HEK293T (cell line): ENCODE measurements at regions not wholly inside any gene's neighbourhood (a gene's known extent, or its start where the extent isn't known, plus 50 kb on each side); places are given as distances from the start of the nearest gene placed in this dataset.

Source experiments
- BHLHE40 ChIP-seq: fragments of 450-650 bp; IDR thresholded peaks from 2 replicates; pipeline ENCODE4 v1.6.1; 2016; ENCODE audit warnings: mild to moderate bottlenecking, moderate library complexity, borderline replicate concordance
- ELF4 ChIP-seq: fragments of 450-650 bp; IDR thresholded peaks from 2 replicates; pipeline ENCODE4 v1.6.1; 2017; ENCODE audit warnings: antibody characterized with exemption
- FOXA1 ChIP-seq: fragments of 450-650 bp; IDR thresholded peaks from 2 replicates; pipeline ENCODE4 v1.6.1; 2016; ENCODE audit warnings: mild to moderate bottlenecking
- FOXM1 ChIP-seq: fragments of 450-650 bp; IDR thresholded peaks from 2 replicates; pipeline ENCODE4 v1.6.1; 2017; ENCODE audit warnings: mild to moderate bottlenecking, borderline replicate concordance
- LEF1 ChIP-seq: fragments of 450-650 bp; IDR thresholded peaks from 2 replicates; pipeline ENCODE4 v1.6.1; 2017; ENCODE audit warnings: mild to moderate bottlenecking, borderline replicate concordance
- NFRKB ChIP-seq: fragments of 450-650 bp; IDR thresholded peaks from 2 replicates; pipeline ENCODE4 v1.6.1; 2016; ENCODE audit warnings: mild to moderate bottlenecking, moderate library complexity
- SUZ12 ChIP-seq: fragments of 450-650 bp; IDR thresholded peaks from 2 replicates; pipeline ENCODE4 v1.6.1; 2016; ENCODE audit warnings: mild to moderate bottlenecking
- TARDBP ChIP-seq: fragments of 450-650 bp; IDR thresholded peaks from 2 replicates; pipeline ENCODE4 v1.6.1; 2016
- ZNF384 ChIP-seq: fragments of 450-650 bp; IDR thresholded peaks from 2 replicates; pipeline ENCODE4 v1.6.1; 2016
- TF ChIP-seq, protein P1 (sequence below): fragments of 450-650 bp; IDR thresholded peaks from 2 replicates; pipeline ENCODE4 v1.6.1; 2016

DNA sequence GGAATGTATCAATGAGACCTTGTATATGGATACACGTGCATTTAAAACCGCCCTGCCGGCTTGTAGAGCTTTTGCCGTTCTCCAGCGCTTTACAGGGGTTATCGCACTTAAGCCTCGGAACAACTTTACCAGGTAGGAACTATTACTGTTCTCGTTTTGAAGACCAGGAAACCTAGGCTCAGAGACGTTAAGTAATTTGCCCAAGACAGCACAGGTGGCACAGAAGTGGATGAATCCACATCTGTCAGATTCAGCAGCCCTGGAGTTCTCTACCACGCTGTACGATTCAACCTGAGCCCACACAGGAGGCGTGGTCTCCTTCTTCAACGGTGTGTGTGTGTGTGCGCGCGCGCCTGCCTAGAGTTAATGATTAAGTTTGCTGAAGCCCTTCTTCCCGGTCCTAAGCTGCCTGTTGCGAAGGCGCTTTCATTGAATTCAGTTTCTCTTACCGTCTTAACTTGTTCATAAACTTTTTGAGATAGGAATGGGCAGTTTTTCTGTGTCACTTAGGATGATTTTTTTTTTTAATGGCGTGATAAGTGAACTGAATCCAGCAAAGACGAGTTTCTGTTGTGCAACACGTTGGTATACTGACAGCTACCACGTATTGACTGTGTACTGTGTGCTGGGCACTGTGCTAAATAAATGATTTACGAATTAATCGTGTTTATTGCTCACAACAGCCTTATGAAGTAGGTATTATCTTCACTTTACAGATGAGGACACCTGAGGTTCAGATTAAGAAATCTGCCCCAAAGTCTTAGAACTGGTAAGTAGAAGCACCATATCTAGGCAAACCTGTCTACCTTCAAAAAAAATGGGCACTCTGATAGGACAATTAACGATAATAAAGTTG is 67.4 kb downstream of the KCNRG start:
- no peak for TF ChIP-seq FOXM1
- TF ChIP-seq SUZ12: no peak
- TF ChIP-seq FOXA1: no peak
- peak; percentile 50; the same call in 1 of the 2 replicates for TF ChIP-seq ZNF384
- TF ChIP-seq BHLHE40: no peak
- no peak for TF ChIP-seq LEF1
- TF ChIP-seq ELF4: no peak
- TF ChIP-seq NFRKB: no peak
- TF ChIP-seq TARDBP: no peak
- TF ChIP-seq, protein P1, sequence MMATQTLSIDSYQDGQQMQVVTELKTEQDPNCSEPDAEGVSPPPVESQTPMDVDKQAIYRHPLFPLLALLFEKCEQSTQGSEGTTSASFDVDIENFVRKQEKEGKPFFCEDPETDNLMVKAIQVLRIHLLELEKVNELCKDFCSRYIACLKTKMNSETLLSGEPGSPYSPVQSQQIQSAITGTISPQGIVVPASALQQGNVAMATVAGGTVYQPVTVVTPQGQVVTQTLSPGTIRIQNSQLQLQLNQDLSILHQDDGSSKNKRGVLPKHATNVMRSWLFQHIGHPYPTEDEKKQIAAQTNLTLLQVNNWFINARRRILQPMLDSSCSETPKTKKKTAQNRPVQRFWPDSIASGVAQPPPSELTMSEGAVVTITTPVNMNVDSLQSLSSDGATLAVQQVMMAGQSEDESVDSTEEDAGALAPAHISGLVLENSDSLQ: peak; percentile 40; the same call in 1 of the 2 replicates
